Tibial nerve (tissue), 4 donors: ENCODE measurements at regions not wholly inside any gene's neighbourhood (a gene's known extent, or its start where the extent isn't known, plus 50 kb on each side); places are given as distances from the start of the nearest gene placed in this dataset.

Experiments
- CTCF ChIP-seq, 5 experiments: fragments of 200-600 bp in 3 of 5; fragments of 450-650 bp in 2 of 5; sonication (generic) in 3 of 5; IDR thresholded peaks; one replicate each; pipeline ENCODE4 v1.5.1; 2016 to 2019; ENCODE audit warnings: antibody characterized with exemption in 5 of 5, mild to moderate bottlenecking in 3 of 5, moderate library complexity in 2 of 5
- EP300 ChIP-seq, 2 donors: sonication (generic); formaldehyde crosslinking; IDR thresholded peaks; one replicate each; pipeline ENCODE4 v1.6.1; 2017; ENCODE audit warnings: antibody characterized with exemption in 2 of 2, mild to moderate bottlenecking in 1 of 2
- POLR2A ChIP-seq, 2 donors: fragments of 450-650 bp; IDR thresholded peaks; one replicate each; pipeline ENCODE4 v1.6.1; 2017; ENCODE audit warnings: antibody characterized with exemption in 2 of 2, mild to moderate bottlenecking in 2 of 2, moderate library complexity in 2 of 2

- TF ChIP-seq CTCF (IDR thresholded peaks at IDR 0.05), result no peak
- no peak for TF ChIP-seq POLR2A (IDR thresholded peaks at IDR 0.05)
- no peak for TF ChIP-seq EP300 (IDR thresholded peaks at IDR 0.05)
Observed at GRCh38 chr14:48622980-48623379, 947.6 kb upstream of the MDGA2 start.
